VCaP (cell line): ENCODE measurements at regions not wholly inside any gene's neighbourhood (a gene's known extent, or its start where the extent isn't known, plus 50 kb on each side); places are given as distances from the start of the nearest gene placed in this dataset.
A peak's percentile ranks its signal among the peaks of the same experiment; 100 is the strongest.

ENCODE experiments used
- H3K27ac ChIP-seq: fragments of 450-650 bp; 2 replicates; pipeline ENCODE4 v1.5.1; 2017
- CTCF ChIP-seq: fragments of 450-650 bp; conservative IDR thresholded peaks from 2 replicates; pipeline ENCODE4 v1.5.1; 2017; ENCODE audit warnings: mild to moderate bottlenecking, moderate library complexity

DNA sequence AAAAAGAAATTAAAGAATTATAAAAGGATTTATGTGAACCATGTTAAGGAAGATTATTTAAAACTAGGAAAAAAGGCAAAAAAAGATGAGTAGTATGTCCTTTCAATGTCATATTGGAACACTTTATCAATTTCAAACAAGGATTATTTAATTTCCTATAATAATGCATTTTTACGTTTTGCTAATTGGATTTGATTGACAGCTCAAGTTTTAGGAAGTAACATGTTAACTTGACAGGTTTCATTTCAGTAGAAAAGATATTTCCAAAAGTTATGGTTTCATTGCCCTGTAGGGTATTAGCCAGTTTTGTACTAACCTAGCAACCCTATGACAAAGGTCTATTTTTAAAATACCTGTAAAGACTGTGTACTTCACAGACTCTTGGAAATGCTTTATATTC lies 379.6 kb upstream of the ZFP42 start:
- no peak for TF ChIP-seq CTCF
- no peak overlapping the region for H3K27ac ChIP-seq

DNA sequence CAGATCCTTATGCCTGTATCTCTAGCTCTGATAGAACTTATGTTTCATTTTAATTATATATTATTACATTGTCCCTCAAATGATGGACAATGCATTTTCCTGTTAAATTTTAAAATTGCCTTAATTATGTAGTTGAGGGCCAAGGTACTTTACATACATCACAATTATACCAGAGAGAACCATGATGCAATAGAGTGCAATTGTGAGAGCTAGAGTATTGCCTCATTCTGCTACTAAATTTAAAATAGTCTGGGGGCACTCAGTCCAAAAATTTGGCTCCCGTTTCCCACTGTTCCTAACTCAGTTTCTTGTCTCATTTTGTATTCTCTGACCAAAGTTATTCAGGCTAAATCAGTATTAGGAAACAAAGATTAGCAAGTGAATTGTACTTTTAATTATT lies 378.5 kb upstream of the ZFP42 start:
- no peak overlapping the region for H3K27ac ChIP-seq
- TF ChIP-seq CTCF = no peak

- TF ChIP-seq CTCF = no peak
- peak overlapping the region; percentile 31 for H3K27ac ChIP-seq
These were observed 376.8 kb upstream of the ZFP42 start for GRCh38 chr4:187618701-187619281.

DNA sequence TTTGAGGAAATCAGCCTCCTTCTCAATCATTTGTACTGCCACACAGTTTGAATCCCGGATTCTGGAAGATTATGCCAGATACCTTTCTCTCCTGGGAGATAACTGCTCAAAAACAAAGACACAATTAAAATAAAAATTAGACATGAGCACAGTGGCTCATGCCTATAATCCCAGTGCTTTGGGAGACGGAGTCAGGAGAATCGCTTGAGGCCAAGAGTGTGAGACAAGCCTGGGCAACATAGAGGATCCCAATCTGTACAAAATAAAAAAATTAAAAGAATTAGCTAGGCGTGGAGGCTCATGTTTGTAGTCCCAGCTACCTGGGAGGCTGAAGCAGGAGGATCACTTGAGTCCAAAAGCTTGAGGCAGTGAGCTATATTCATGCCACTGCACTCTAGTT lies 376.3 kb upstream of the ZFP42 start:
- peak overlapping the region; percentile 31 for H3K27ac ChIP-seq
- TF ChIP-seq CTCF = no peak

DNA sequence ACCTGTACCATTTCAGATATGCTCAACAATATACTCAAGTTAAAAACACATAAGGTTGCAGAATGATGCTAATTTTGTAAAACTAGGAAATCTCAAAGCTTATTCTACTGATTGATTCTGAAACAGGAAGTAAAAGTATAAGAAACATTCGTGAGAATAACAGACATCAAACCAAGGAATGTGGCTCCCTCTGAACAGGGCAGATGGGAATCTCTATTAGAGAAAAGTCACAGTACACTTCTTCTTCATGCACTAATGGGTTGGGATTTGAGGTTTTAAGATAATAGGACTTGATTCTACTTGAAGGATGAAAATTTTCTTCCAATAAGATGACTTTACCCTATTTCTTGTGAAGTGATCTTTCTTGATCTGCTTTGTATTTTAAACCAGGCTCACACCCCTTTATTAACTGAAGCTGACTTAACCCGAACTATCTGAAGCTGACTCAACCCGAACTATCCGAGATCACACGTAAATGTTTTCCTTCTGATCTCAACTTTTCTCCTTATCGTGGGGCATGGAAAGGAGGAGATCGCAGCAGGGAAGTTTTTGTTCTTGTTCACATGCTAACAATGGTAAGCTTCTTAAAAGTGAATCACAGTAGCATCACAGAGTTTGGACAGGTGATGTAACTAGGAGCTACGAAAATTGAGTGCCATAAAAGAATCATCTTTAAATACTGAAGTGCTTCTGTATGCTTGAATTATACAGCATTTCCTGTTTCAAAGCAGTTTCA lies 363.1 kb upstream of the ZFP42 start:
- no peak overlapping the region for H3K27ac ChIP-seq
- no peak for TF ChIP-seq CTCF

GRCh38 chr4:187633245-187633644 lies 362.3 kb upstream of the ZFP42 start:
- no peak for TF ChIP-seq CTCF
- H3K27ac ChIP-seq = no peak overlapping the region

- TF ChIP-seq CTCF = no peak
- H3K27ac ChIP-seq = no peak overlapping the region
These were observed 338.6 kb upstream of the ZFP42 start for GRCh38 chr4:187656959-187657358.
